ENCODE measurements at regions not wholly inside any gene's neighbourhood (a gene's known extent, or its start where the extent isn't known, plus 50 kb on each side); places are given as distances from the start of the nearest gene placed in this dataset.
"Not testable (repeated sequence)": the region's sequence is repeated elsewhere in the genome, so short reads cannot be mapped to it uniquely, and the experiment has no call there.

- no peak for DNase-seq (ENCODE audit: low spot score)
- TF ChIP-seq CTCF (IDR thresholded peaks at IDR 0.05; ENCODE audit: extremely low read depth, missing control alignments), result no peak
Measured at GRCh38 chr5:85604378-85604777, 1013.4 kb upstream of the COX7C start.

- TF ChIP-seq CTCF (IDR thresholded peaks at IDR 0.05; ENCODE audit: extremely low read depth, missing control alignments), result no peak
- no peak for DNase-seq (ENCODE audit: low spot score)
Measured at GRCh38 chr5:85604786-85605185, 1013.0 kb upstream of the COX7C start.

- no peak for TF ChIP-seq CTCF (IDR thresholded peaks at IDR 0.05; ENCODE audit: extremely low read depth, missing control alignments)
- DNase-seq (ENCODE audit: low spot score), result no peak
Measured at GRCh38 chr5:85605381-85605780, 1012.4 kb upstream of the COX7C start.

- TF ChIP-seq CTCF (IDR thresholded peaks at IDR 0.05; ENCODE audit: extremely low read depth, missing control alignments), result no peak
- DNase-seq (ENCODE audit: low spot score), result no peak
Measured at GRCh38 chr5:85614489-85614888, 1003.3 kb upstream of the COX7C start.

- TF ChIP-seq CTCF (IDR thresholded peaks at IDR 0.05; ENCODE audit: extremely low read depth, missing control alignments), result no peak
- DNase-seq (ENCODE audit: low spot score), result no peak
Measured at GRCh38 chr5:85621668-85622067, 996.1 kb upstream of the COX7C start.

GRCh38 chr5:85628153-85628552, 989.6 kb upstream of the COX7C start:
- TF ChIP-seq CTCF (IDR thresholded peaks at IDR 0.05; ENCODE audit: extremely low read depth, missing control alignments), result no peak
- no peak for DNase-seq (ENCODE audit: low spot score)

- DNase-seq (ENCODE audit: low spot score), result not testable (repeated sequence)
Measured at GRCh38 chr5:85638495-85639125, 979.1 kb upstream of the COX7C start.

- TF ChIP-seq CTCF (IDR thresholded peaks at IDR 0.05; ENCODE audit: extremely low read depth, missing control alignments), result no peak
- DNase-seq (ENCODE audit: low spot score), result no peak
Measured at GRCh38 chr5:85646036-85646435, 971.7 kb upstream of the COX7C start.
